Mucosa of descending colon (tissue), 3 donors: ENCODE measurements at regions not wholly inside any gene's neighbourhood (a gene's known extent, or its start where the extent isn't known, plus 50 kb on each side); places are given as distances from the start of the nearest gene placed in this dataset.

ENCODE experiments used
- ATAC-seq: fragments of 200-7000 bp; cut with Tn5 transposase; one replicate; pipeline ENCODE4 v1.9.1; 2020; ENCODE audit warnings: mild to moderate bottlenecking, moderate library complexity
- DNase-seq, 3 donors: peaks; one replicate each; pipeline ENCODE4 v3.0.0-alpha.2; 2020
- H3K36me3 ChIP-seq: fragments of 200-600 bp; one replicate; pipeline ENCODE4 v1.8.0; 2021; ENCODE audit warnings: low read depth, mild to moderate bottlenecking
- H3K4me1 ChIP-seq: fragments of 200-600 bp; one replicate; pipeline ENCODE4 v1.8.0; 2021; ENCODE audit warnings: low read depth, mild to moderate bottlenecking
- H3K4me3 ChIP-seq: fragments of 200-600 bp; one replicate; pipeline ENCODE4 v1.8.0; 2021; ENCODE audit warnings: mild to moderate bottlenecking
- H3K9me3 ChIP-seq: fragments of 200-600 bp; one replicate; pipeline ENCODE4 v1.8.0; 2021; ENCODE audit warnings: mild to moderate bottlenecking
- intact Hi-C, 2 donors: fragments of 100-400 bp; cut with DNase I in 1 of 2; cut with micrococcal nuclease in 1 of 2; formaldehyde crosslinking; loops; one replicate each; pipeline versions ENCODE4 v1.11.0 to v1.11.1; 2022; cut with DNase I, micrococcal nuclease
- TF ChIP-seq, protein P1 (sequence below): fragments of 200-600 bp; IDR thresholded peaks from one replicate; pipeline ENCODE4 v1.8.0; 2022; ENCODE audit warnings: antibody characterized with exemption, mild to moderate bottlenecking
- donor health status: DM: no; HTN: no; CAD: no; lungs with moderate emphysema.
- donor health status: DM: no; HTN: no; CAD: no.
- donor health status: DM: no; HTN: yes; CAD: no.

DNA sequence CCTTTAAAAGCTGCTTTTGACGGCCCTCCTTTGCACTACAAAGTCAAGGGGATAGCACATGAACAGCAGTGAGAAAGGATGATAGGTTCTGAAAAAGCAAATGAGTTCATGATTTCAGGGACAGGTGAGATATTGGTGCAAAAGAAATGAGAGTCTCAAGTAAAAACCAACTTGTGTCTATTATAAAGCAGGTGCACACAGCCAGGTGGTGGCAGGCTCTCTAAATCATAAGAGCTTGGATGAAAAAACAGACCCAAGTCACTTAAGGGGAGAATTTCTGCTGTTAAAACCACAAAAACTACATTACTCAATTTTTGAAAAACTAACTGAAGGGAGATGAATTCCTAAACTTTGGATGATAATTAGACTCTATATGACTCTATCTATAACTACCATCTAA lies 201.5 kb downstream of the SP3 start:
- DNase-seq, result no peak
- Histone ChIP-seq H3K4me1 (no peaks in the 10 kb centered on the region), H3K36me3 (no peaks in the 10 kb centered on the region), H3K4me3 (no peak overlapping the region), H3K9me3 (no peaks in the 10 kb centered on the region)
- TF ChIP-seq, protein P1, sequence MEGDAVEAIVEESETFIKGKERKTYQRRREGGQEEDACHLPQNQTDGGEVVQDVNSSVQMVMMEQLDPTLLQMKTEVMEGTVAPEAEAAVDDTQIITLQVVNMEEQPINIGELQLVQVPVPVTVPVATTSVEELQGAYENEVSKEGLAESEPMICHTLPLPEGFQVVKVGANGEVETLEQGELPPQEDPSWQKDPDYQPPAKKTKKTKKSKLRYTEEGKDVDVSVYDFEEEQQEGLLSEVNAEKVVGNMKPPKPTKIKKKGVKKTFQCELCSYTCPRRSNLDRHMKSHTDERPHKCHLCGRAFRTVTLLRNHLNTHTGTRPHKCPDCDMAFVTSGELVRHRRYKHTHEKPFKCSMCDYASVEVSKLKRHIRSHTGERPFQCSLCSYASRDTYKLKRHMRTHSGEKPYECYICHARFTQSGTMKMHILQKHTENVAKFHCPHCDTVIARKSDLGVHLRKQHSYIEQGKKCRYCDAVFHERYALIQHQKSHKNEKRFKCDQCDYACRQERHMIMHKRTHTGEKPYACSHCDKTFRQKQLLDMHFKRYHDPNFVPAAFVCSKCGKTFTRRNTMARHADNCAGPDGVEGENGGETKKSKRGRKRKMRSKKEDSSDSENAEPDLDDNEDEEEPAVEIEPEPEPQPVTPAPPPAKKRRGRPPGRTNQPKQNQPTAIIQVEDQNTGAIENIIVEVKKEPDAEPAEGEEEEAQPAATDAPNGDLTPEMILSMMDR, result no peak
- intact Hi-C loops, result no loop called here
- ATAC-seq, result no peak

DNA sequence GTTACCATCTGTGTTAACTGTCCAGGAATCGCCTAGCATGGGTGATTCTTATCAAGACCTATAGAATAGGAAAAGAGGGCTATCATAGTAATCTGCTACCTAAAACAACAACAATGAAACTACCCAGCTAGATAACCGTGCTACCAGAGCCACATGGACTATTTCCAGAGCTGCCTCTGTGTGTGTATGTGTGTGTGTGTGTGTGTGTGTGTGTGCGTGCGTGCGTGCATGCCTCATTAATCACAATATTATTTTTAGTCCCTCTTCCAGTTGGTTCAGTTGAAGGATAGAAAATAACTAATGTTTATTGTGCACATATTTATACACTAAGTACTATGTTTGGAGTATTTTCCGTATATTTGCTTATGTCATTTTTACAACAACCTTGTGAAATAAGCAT lies 201.1 kb downstream of the SP3 start:
- no peak for DNase-seq
- Histone ChIP-seq H3K36me3 (no peaks in the 10 kb centered on the region), H3K9me3 (no peaks in the 10 kb centered on the region), H3K4me1 (no peaks in the 10 kb centered on the region), H3K4me3 (no peak overlapping the region)
- TF ChIP-seq, protein P1, result no peak
- intact Hi-C loops, result no loop called here
- no peak for ATAC-seq

DNA sequence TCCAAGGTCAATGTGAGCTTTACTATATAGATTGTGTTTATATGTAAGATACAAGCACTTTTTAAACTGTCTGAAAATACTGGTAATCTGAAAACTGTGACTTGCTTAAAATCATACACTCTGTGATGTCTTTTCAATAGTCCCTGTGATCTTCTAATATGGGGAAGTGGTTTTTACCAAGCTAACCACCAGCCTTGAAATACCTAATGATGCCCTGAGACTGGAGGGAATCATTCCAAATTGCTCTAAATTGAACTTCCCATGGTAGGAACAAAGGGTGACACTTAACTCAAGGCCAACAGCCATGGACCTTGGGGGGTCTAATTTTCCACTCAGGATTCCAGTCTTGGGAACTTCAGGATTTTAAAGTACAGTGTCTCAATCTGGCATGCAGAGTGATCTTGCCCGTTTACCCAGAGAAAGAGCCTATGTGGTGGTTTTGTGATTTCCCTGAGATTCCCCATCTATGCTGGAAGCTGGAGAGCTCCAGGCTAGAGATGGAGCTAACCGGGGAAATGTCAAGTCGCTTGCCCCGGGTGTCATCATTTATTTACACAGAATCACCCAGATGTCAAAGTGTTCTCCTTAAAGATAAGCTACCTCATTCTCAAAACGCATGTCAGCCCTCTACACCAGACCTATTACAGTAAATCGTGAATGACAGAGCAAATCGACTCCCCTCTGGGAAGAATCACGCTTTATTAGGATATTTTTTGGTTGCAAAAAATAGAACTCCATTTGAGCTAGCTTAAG lies 198.5 kb downstream of the SP3 start:
- H3K4me1 ChIP-seq, result no peaks in the 10 kb centered on the region
- intact Hi-C loops, result no loop called here
- no peaks in the 10 kb centered on the region for H3K9me3 ChIP-seq
- DNase-seq (no peak), ATAC-seq (no peak)
- TF ChIP-seq, protein P1, result no peak
- no peak overlapping the region for H3K4me3 ChIP-seq
- H3K36me3 ChIP-seq, result no peaks in the 10 kb centered on the region

DNA sequence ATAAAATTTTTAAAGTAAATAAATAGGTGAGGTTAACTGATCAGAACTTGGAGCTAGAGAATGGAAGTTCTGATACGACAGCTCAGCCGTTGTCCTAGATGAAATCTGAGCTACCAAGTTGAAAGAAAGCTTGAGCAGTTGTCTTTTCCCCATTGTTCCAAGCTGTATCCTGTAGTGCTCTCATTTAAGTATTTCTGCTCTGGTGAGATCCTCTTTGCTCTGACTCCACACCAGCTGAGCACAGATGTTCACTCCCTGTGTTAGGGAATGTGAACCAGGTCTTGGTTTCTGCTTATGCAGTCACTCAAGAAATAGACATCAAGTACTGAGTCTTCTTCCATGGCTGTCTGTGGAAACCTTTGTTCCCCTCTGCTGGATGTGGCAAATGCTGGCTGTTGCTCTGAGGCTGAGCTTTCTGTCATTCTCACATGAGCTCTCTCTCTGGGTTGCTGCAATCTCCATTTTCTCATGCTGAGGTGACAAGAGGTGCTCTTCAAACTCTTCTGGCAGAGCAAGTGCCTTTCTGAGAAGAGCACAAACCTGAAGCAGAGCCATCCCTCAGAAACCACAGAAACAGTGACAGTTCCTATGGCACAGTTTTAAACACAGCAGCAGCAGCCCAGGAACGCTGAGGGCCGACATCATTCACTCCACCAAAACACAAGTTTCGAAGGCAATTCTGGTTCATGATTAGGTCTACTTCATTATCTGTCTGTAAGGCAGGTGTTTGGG lies 194.1 kb downstream of the SP3 start:
- Histone ChIP-seq H3K36me3 (no peaks in the 10 kb centered on the region), H3K4me3 (no peak overlapping the region), H3K4me1 (no peaks in the 10 kb centered on the region), H3K9me3 (no peaks in the 10 kb centered on the region)
- TF ChIP-seq, protein P1, result no peak
- ATAC-seq (no peak), DNase-seq (no peak)
- intact Hi-C loops, result no loop called here

DNA sequence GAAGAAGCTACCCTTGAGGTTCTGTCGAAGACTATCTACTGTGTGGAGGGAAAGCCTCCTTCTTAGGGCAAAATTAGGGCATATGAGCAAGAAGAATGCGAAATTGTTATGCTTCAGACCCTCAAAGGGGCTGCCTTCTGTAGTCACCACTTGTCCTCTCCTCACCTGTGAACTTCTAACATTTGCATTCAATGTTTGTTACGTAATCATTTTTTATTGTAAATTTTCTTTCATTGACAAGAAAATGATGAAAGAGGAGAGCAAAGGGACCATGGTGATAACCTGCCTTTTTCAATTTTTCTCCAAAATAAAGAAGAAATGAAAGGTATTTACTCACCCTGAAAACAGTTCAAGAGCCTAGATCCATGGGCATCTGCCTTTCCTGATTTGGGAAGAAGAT lies 193.0 kb downstream of the SP3 start:
- H3K36me3 ChIP-seq, result no peaks in the 10 kb centered on the region
- intact Hi-C loops, result no loop called here
- no peaks in the 10 kb centered on the region for H3K9me3 ChIP-seq
- TF ChIP-seq, protein P1, result no peak
- H3K4me3 ChIP-seq, result no peak overlapping the region
- no peak for ATAC-seq
- DNase-seq, result no peak
- no peaks in the 10 kb centered on the region for H3K4me1 ChIP-seq
